GM23338 (cell line): ENCODE measurements at regions not wholly inside any gene's neighbourhood (a gene's known extent, or its start where the extent isn't known, plus 50 kb on each side); places are given as distances from the start of the nearest gene placed in this dataset.

Source experiments
- ATAC-seq: fragments of 200-7000 bp; cut with Tn5 transposase; 3 replicates; pipeline ENCODE4 v1.9.1; 2020
- DNase-seq: peaks from one replicate; pipeline ENCODE4 v3.0.0-alpha.2; 2015; ENCODE audit warnings: low spot score
- H2AFZ ChIP-seq: fragments of 200-600 bp; sonication (generic); 2 replicates; pipeline ENCODE4 v1.8.0; 2016; ENCODE audit warnings: antibody characterized with exemption, mild to moderate bottlenecking, moderate library complexity
- H3F3A ChIP-seq: fragments of 200-600 bp; sonication (generic); replicated peaks from 2 replicates; pipeline ENCODE4 v1.8.0; 2017; ENCODE audit warnings: antibody characterized with exemption, mixed run types, low read depth
- H3K27ac ChIP-seq: fragments of 200-600 bp; sonication (generic); 2 replicates; pipeline ENCODE4 v1.6.1; 2016; ENCODE audit warnings: low read depth
- H3K27me3 ChIP-seq: fragments of 200-600 bp; sonication (generic); 2 replicates; pipeline ENCODE4 v1.8.0; 2016; ENCODE audit warnings: mild to moderate bottlenecking, mixed run types, moderate library complexity; ENCODE audit not compliant: insufficient read depth
- H3K36me3 ChIP-seq: fragments of 200-600 bp; sonication (generic); 2 replicates; pipeline ENCODE4 v1.8.0; 2016; ENCODE audit warnings: mild to moderate bottlenecking; ENCODE audit not compliant: insufficient read depth
- H3K4me1 ChIP-seq: fragments of 200-600 bp; sonication (generic); 2 replicates; pipeline ENCODE4 v1.8.0; 2016; ENCODE audit warnings: mild to moderate bottlenecking, moderate library complexity; ENCODE audit not compliant: insufficient read depth
- H3K4me2 ChIP-seq: fragments of 200-600 bp; sonication (generic); 2 replicates; pipeline ENCODE4 v1.7.1; 2017; ENCODE audit warnings: mixed run types
- H3K4me3 ChIP-seq: fragments of 200-600 bp; sonication (generic); 2 replicates; pipeline ENCODE4 v1.6.1; 2016; ENCODE audit warnings: mixed run types
- H3K79me2 ChIP-seq: fragments of 200-600 bp; sonication (generic); replicated peaks from 2 replicates; pipeline ENCODE4 v1.8.0; 2017; ENCODE audit warnings: mild to moderate bottlenecking; ENCODE audit not compliant: insufficient read depth
- H3K9me2 ChIP-seq: fragments of 200-600 bp; sonication (generic); 2 replicates; pipeline ENCODE4 v1.8.0; 2017; ENCODE audit not compliant: insufficient read depth
- H4K20me1 ChIP-seq: fragments of 200-600 bp; sonication (generic); replicated peaks from 2 replicates; pipeline ENCODE4 v1.8.0; 2017; ENCODE audit warnings: mild to moderate bottlenecking; ENCODE audit not compliant: insufficient read depth
- H3K27ac Mint-ChIP-seq: 2 replicates; pipeline ENCODE4 v1.8.0; 2020; ENCODE audit warnings: inconsistent platforms, mild to moderate bottlenecking, moderate library complexity, mixed read lengths
- H3K27me3 Mint-ChIP-seq: 3 replicates; pipeline ENCODE4 v1.8.0; 2022; ENCODE audit warnings: low read depth, mild to moderate bottlenecking, moderate library complexity, mixed read lengths, inconsistent platforms; ENCODE audit not compliant: insufficient read depth, poor library complexity
- H3K36me3 Mint-ChIP-seq: 3 replicates; pipeline ENCODE4 v1.8.0; 2021; ENCODE audit warnings: low read depth, mild to moderate bottlenecking, inconsistent platforms, moderate library complexity, mixed read lengths
- H3K4me1 Mint-ChIP-seq: 3 replicates; pipeline ENCODE4 v1.8.0; 2020; ENCODE audit warnings: mild to moderate bottlenecking, inconsistent platforms, mixed read lengths
- H3K4me3 Mint-ChIP-seq: 3 replicates; pipeline ENCODE4 v1.8.0; 2021; ENCODE audit warnings: moderate library complexity, mild to moderate bottlenecking, inconsistent platforms, mixed read lengths
- H3K9me3 Mint-ChIP-seq: 3 replicates; pipeline ENCODE4 v1.8.0; 2020; ENCODE audit warnings: moderate library complexity, mild to moderate bottlenecking, inconsistent platforms, mixed read lengths
- CREB1 ChIP-seq: fragments of 250-450 bp; sonication (Bioruptor Pico); IDR thresholded peaks from 2 replicates; pipeline ENCODE4 v1.5.0; 2020; ENCODE audit warnings: low read depth, mild to moderate bottlenecking, moderate library complexity
- EZH2 ChIP-seq: fragments of 200-600 bp; sonication (generic); IDR thresholded peaks from one replicate; pipeline ENCODE4 v1.8.0; 2017; ENCODE audit warnings: antibody characterized with exemption, mild to moderate bottlenecking, low read depth; ENCODE audit not compliant: unreplicated experiment
- EZH2phosphoT487 ChIP-seq: fragments of 200-600 bp; sonication (generic); IDR thresholded peaks from one replicate; pipeline ENCODE4 v1.8.1; 2018; ENCODE audit warnings: antibody characterized with exemption; ENCODE audit not compliant: unreplicated experiment
- NANOG ChIP-seq: IDR thresholded peaks from 2 replicates; pipeline ENCODE4 v1.6.1; 2016; ENCODE audit warnings: antibody characterized with exemption, borderline replicate concordance
- POLR2AphosphoS5 ChIP-seq: IDR thresholded peaks from 2 replicates; pipeline ENCODE4 v1.6.1; 2016; ENCODE audit warnings: antibody characterized with exemption, low read depth
- STAT1 ChIP-seq: IDR thresholded peaks from one replicate; pipeline ENCODE4 v1.6.1; 2016; ENCODE audit warnings: antibody characterized with exemption; ENCODE audit not compliant: unreplicated experiment
- ZNF331 ChIP-seq: fragments of 250-450 bp; sonication (Bioruptor Pico); IDR thresholded peaks from 2 replicates; pipeline ENCODE4 v1.5.0; 2020; ENCODE audit warnings: low read depth, mild to moderate bottlenecking, moderate library complexity
- TF ChIP-seq, protein P1 (sequence below), 2 experiments: fragments of 200-600 bp in 1 of 2; sonication (generic) in 1 of 2; conservative IDR thresholded peaks; 2 replicates each; pipeline versions ENCODE4 v1.5.1 to v1.6.1; 2016 to 2017; ENCODE audit warnings: antibody characterized with exemption in 2 of 2, low read depth in 2 of 2, mild to moderate bottlenecking in 2 of 2, moderate library complexity in 1 of 2
- TF ChIP-seq, protein P2 (sequence below): fragments of 250-450 bp; sonication (Bioruptor Pico); IDR thresholded peaks from 2 replicates; pipeline ENCODE4 v1.5.0; 2020; ENCODE audit warnings: mild to moderate bottlenecking, moderate library complexity
- TF ChIP-seq, protein P3 (sequence below): IDR thresholded peaks from 2 replicates; pipeline ENCODE4 v1.6.1; 2016; ENCODE audit warnings: antibody characterized with exemption

DNA sequence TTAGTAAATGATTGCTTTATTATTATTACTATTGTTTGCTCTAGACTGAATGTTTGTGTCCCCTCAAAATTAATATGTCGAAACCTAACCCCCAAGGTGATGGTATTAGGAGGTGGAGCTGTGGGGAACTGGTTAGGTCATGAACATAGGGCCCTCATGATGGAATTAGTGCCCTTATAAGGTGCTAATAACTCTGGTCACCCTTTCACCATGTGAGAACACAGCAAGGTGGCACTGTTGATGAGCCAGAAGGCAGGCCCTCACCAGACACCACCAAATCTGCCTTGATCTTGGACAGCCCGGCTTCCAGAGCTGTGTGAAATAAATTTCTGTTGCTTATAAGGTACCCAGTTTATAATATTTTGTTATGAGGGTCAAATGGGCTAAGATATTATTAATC is 95.8 kb downstream of the BDNF start:
- TF ChIP-seq ZNF331 (CRISPR knock-in tag) = no peak
- TF ChIP-seq, protein P1, sequence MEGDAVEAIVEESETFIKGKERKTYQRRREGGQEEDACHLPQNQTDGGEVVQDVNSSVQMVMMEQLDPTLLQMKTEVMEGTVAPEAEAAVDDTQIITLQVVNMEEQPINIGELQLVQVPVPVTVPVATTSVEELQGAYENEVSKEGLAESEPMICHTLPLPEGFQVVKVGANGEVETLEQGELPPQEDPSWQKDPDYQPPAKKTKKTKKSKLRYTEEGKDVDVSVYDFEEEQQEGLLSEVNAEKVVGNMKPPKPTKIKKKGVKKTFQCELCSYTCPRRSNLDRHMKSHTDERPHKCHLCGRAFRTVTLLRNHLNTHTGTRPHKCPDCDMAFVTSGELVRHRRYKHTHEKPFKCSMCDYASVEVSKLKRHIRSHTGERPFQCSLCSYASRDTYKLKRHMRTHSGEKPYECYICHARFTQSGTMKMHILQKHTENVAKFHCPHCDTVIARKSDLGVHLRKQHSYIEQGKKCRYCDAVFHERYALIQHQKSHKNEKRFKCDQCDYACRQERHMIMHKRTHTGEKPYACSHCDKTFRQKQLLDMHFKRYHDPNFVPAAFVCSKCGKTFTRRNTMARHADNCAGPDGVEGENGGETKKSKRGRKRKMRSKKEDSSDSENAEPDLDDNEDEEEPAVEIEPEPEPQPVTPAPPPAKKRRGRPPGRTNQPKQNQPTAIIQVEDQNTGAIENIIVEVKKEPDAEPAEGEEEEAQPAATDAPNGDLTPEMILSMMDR (conservative IDR thresholded peaks at IDR 0.05; ENCODE audit: low read depth in 2 of 2) = peak in 1 of 2 experiments; percentile 23; a peak in 2 of 4 replicates
- Histone ChIP-seq H3K79me2 (no peaks in the 10 kb centered on the region), H3K4me2 (no peak overlapping the region), H4K20me1 (no peaks in the 10 kb centered on the region), H2AFZ (no peak overlapping the region), H3K27me3 (peaks cover 35% of the 10 kb centered on the region), H3K27ac (no peak overlapping the region), H3F3A (no peaks in the 10 kb centered on the region), H3K9me2 (no peaks in the 10 kb centered on the region), H3K4me3 (no peak overlapping the region), H3K36me3 (no peaks in the 10 kb centered on the region), H3K4me1 (no peaks in the 10 kb centered on the region)
- Mint-ChIP-seq H3K4me1 (no peaks in the 10 kb centered on the region), H3K4me3 (no peak overlapping the region), H3K27ac (no peak overlapping the region), H3K36me3 (no peaks in the 10 kb centered on the region), H3K9me3 (no peaks in the 10 kb centered on the region), H3K27me3 (peaks cover 3% of the 10 kb centered on the region)
- ATAC-seq (peak; percentile 36; the same call in 1 of the 3 replicates), DNase-seq (no peak)

DNA sequence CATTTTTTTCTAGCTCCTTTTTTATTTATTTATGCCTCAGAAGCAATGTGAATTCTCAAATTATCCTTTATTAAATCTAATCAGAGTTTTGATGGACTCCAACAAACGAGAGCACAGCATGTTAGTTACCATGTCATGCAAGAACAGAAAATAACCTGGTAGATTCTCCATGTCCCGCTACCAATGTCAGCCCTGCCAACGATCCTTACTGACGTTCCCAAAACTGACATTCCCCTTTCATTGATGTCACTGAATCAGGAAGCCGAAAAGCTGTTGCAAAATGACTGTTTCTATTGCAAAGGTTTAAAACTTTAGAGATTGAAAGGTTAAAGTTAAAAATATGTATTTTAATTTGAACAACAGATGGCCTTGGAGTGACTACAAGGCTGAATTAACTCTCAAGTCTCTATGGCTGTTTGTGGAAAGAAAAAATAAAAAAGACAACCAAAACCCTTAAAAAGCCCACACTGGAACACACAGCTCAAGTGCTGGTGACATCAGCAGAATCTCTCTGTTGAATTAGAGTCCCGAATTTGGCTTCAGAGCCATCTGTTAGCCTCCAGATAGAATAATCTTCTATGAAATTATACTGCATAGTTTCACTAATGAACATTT is 96.8 kb downstream of the BDNF start:
- no peaks in the 10 kb centered on the region for H3K9me3 Mint-ChIP-seq
- Histone ChIP-seq H3K4me2 (no peak overlapping the region), H2AFZ (no peak overlapping the region), H3K27ac (no peak overlapping the region), H3F3A (no peaks in the 10 kb centered on the region), H4K20me1 (no peaks in the 10 kb centered on the region), H3K79me2 (no peaks in the 10 kb centered on the region), H3K4me1 (no peaks in the 10 kb centered on the region), H3K9me2 (no peaks in the 10 kb centered on the region), H3K27me3 (peaks cover 35% of the 10 kb centered on the region), H3K4me3 (no peak overlapping the region), H3K36me3 (no peaks in the 10 kb centered on the region)
- H3K27me3 Mint-ChIP-seq = peaks cover 3% of the 10 kb centered on the region
- H3K4me1 Mint-ChIP-seq = no peaks in the 10 kb centered on the region
- DNase-seq (no peak), ATAC-seq (no peak)
- H3K4me3 Mint-ChIP-seq = no peak overlapping the region
- H3K36me3 Mint-ChIP-seq = no peaks in the 10 kb centered on the region
- H3K27ac Mint-ChIP-seq = no peak overlapping the region
- TF ChIP-seq POLR2AphosphoS5 (no peak), CREB1 (CRISPR knock-in tag) (no peak), EZH2phosphoT487 (no peak), NANOG (no peak), EZH2 (no peak), STAT1 (no peak)
- TF ChIP-seq, protein P1 (conservative IDR thresholded peaks at IDR 0.05; ENCODE audit: low read depth in 2 of 2) = no peak
- TF ChIP-seq, protein P2, sequence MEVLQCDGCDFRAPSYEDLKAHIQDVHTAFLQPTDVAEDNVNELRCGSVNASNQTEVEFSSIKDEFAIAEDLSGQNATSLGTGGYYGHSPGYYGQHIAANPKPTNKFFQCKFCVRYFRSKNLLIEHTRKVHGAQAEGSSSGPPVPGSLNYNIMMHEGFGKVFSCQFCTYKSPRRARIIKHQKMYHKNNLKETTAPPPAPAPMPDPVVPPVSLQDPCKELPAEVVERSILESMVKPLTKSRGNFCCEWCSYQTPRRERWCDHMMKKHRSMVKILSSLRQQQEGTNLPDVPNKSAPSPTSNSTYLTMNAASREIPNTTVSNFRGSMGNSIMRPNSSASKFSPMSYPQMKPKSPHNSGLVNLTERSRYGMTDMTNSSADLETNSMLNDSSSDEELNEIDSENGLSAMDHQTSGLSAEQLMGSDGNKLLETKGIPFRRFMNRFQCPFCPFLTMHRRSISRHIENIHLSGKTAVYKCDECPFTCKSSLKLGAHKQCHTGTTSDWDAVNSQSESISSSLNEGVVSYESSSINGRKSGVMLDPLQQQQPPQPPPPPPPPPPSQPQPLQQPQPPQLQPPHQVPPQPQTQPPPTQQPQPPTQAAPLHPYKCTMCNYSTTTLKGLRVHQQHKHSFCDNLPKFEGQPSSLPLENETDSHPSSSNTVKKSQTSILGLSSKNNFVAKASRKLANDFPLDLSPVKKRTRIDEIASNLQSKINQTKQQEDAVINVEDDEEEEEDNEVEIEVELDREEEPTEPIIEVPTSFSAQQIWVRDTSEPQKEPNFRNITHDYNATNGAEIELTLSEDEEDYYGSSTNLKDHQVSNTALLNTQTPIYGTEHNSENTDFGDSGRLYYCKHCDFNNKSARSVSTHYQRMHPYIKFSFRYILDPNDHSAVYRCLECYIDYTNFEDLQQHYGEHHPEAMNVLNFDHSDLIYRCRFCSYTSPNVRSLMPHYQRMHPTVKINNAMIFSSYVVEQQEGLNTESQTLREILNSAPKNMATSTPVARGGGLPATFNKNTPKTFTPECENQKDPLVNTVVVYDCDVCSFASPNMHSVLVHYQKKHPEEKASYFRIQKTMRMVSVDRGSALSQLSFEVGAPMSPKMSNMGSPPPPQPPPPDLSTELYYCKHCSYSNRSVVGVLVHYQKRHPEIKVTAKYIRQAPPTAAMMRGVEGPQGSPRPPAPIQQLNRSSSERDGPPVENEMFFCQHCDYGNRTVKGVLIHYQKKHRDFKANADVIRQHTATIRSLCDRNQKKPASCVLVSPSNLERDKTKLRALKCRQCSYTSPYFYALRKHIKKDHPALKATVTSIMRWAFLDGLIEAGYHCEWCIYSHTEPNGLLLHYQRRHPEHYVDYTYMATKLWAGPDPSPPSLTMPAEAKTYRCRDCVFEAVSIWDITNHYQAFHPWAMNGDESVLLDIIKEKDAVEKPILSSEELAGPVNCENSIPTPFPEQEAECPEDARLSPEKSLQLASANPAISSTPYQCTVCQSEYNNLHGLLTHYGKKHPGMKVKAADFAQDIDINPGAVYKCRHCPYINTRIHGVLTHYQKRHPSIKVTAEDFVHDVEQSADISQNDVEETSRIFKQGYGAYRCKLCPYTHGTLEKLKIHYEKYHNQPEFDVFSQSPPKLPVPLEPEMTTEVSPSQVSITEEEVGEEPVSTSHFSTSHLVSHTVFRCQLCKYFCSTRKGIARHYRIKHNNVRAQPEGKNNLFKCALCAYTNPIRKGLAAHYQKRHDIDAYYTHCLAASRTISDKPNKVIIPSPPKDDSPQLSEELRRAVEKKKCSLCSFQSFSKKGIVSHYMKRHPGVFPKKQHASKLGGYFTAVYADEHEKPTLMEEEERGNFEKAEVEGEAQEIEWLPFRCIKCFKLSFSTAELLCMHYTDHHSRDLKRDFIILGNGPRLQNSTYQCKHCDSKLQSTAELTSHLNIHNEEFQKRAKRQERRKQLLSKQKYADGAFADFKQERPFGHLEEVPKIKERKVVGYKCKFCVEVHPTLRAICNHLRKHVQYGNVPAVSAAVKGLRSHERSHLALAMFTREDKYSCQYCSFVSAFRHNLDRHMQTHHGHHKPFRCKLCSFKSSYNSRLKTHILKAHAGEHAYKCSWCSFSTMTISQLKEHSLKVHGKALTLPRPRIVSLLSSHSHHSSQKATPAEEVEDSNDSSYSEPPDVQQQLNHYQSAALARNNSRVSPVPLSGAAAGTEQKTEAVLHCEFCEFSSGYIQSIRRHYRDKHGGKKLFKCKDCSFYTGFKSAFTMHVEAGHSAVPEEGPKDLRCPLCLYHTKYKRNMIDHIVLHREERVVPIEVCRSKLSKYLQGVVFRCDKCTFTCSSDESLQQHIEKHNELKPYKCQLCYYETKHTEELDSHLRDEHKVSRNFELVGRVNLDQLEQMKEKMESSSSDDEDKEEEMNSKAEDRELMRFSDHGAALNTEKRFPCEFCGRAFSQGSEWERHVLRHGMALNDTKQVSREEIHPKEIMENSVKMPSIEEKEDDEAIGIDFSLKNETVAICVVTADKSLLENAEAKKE (CRISPR knock-in tag) = no peak
- TF ChIP-seq, protein P3, sequence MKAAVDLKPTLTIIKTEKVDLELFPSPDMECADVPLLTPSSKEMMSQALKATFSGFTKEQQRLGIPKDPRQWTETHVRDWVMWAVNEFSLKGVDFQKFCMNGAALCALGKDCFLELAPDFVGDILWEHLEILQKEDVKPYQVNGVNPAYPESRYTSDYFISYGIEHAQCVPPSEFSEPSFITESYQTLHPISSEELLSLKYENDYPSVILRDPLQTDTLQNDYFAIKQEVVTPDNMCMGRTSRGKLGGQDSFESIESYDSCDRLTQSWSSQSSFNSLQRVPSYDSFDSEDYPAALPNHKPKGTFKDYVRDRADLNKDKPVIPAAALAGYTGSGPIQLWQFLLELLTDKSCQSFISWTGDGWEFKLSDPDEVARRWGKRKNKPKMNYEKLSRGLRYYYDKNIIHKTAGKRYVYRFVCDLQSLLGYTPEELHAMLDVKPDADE = no peak
